ENCODE measurements at regions not wholly inside any gene's neighbourhood (a gene's known extent, or its start where the extent isn't known, plus 50 kb on each side); places are given as distances from the start of the nearest gene placed in this dataset.

GRCh38 chr12:4193821-4194220 is 79.7 kb upstream of the CCND2 start:
- Histone ChIP-seq H3K27ac (ENCODE audit: low read length) (no peak overlapping the region), H3K9me3 (ENCODE audit: control insufficient read depth, insufficient read depth, low read depth, low read length) (no peaks in the 10 kb centered on the region), H3K4me3 (ENCODE audit: low read depth in 2 of 2, low read length in 2 of 2) (no peak overlapping the region), H3K27me3 (ENCODE audit: control insufficient read depth, insufficient read depth, low read length) (no peaks in the 10 kb centered on the region; the same call in 1 of the 2 replicates), H3K36me3 (ENCODE audit: control insufficient read depth, insufficient read depth, low read length) (no peaks in the 10 kb centered on the region), H3K4me1 (ENCODE audit: control insufficient read depth, insufficient read depth, low read length) (no peaks in the 10 kb centered on the region)
- in situ Hi-C loops (cut with HindIII; ENCODE audit: low pct_unique_long_range_greater_than_20kb, low sequenced_read_pairs) (no loop called here), intact Hi-C loops (cut with micrococcal nuclease; ENCODE audit: unreplicated experiment) (no loop called here)
- no peak for DNase-seq (ENCODE audit: low read depth, low spot score)
- TF ChIP-seq REST (IDR thresholded peaks at IDR 0.05; ENCODE audit: insufficient read depth in 1 of 2, low read depth in 2 of 2, low read length in 1 of 2): no peak
- no peak for TF ChIP-seq SIN3A (IDR thresholded peaks at IDR 0.05; ENCODE audit: borderline replicate concordance, insufficient read depth, low read depth, low read length)
- ChIA-PET POLR2A (no interaction called here), CTCF (no interaction called here)
- BruUV-seq (replicated peaks): no TSS peak
- ATAC-seq: no peak

- DNase-seq (ENCODE audit: low read depth, low spot score) (no peak), ATAC-seq (no peak)
- in situ Hi-C loops (cut with HindIII; ENCODE audit: low pct_unique_long_range_greater_than_20kb, low sequenced_read_pairs) (no loop called here), intact Hi-C loops (cut with micrococcal nuclease; ENCODE audit: unreplicated experiment) (no loop called here)
- no peak overlapping the region for H3K27ac ChIP-seq (ENCODE audit: low read length)
- no peaks in the 10 kb centered on the region; the same call in 1 of the 2 replicates for H3K27me3 ChIP-seq (ENCODE audit: control insufficient read depth, insufficient read depth, low read length)
- H3K9me3 ChIP-seq (ENCODE audit: control insufficient read depth, insufficient read depth, low read depth, low read length): no peaks in the 10 kb centered on the region
- POLR2A ChIA-PET: interaction anchor here (0.7 kb wide), 1 partner anchor 126 kb away, joined by 6 read pairs; no protein-coding TSS in a partner anchor
- CTCF ChIA-PET: no interaction called here
- BruUV-seq (replicated peaks): no TSS peak
- no peaks in the 10 kb centered on the region for H3K36me3 ChIP-seq (ENCODE audit: control insufficient read depth, insufficient read depth, low read length)
- H3K4me1 ChIP-seq (ENCODE audit: control insufficient read depth, insufficient read depth, low read length): no peaks in the 10 kb centered on the region
- TF ChIP-seq CTCF (IDR thresholded peaks at IDR 0.05) (no peak), SIN3A (IDR thresholded peaks at IDR 0.05; ENCODE audit: borderline replicate concordance, insufficient read depth, low read depth, low read length) (no peak), POLR2AphosphoS5 (IDR thresholded peaks at IDR 0.05; ENCODE audit: low read depth, low read length) (no peak), REST (IDR thresholded peaks at IDR 0.05; ENCODE audit: insufficient read depth in 1 of 2, low read depth in 2 of 2, low read length in 1 of 2) (no peak), TCF7L2 (IDR thresholded peaks at IDR 0.05; ENCODE audit: low read depth, low read length) (no peak)
- H3K4me3 ChIP-seq (ENCODE audit: low read depth in 2 of 2, low read length in 2 of 2): no peak overlapping the region
Observed at GRCh38 chr12:4191642-4192041, 81.9 kb upstream of the CCND2 start.
